ENCODE measurements at regions not wholly inside any gene's neighbourhood (a gene's known extent, or its start where the extent isn't known, plus 50 kb on each side); places are given as distances from the start of the nearest gene placed in this dataset.

GRCh38 chr5:168147568-168148360 is 143.7 kb upstream of the WWC1 start:
- no peak for DNase-seq (ENCODE audit: low read depth)
- H3K4me3 ChIP-seq (ENCODE audit: control insufficient read depth, low read depth, low read length), result no peak overlapping the region
- TF ChIP-seq, protein P1, sequence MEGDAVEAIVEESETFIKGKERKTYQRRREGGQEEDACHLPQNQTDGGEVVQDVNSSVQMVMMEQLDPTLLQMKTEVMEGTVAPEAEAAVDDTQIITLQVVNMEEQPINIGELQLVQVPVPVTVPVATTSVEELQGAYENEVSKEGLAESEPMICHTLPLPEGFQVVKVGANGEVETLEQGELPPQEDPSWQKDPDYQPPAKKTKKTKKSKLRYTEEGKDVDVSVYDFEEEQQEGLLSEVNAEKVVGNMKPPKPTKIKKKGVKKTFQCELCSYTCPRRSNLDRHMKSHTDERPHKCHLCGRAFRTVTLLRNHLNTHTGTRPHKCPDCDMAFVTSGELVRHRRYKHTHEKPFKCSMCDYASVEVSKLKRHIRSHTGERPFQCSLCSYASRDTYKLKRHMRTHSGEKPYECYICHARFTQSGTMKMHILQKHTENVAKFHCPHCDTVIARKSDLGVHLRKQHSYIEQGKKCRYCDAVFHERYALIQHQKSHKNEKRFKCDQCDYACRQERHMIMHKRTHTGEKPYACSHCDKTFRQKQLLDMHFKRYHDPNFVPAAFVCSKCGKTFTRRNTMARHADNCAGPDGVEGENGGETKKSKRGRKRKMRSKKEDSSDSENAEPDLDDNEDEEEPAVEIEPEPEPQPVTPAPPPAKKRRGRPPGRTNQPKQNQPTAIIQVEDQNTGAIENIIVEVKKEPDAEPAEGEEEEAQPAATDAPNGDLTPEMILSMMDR (conservative IDR thresholded peaks at IDR 0.05; ENCODE audit: control insufficient read depth, insufficient read depth, low read depth, low read length), result no peak

DNA sequence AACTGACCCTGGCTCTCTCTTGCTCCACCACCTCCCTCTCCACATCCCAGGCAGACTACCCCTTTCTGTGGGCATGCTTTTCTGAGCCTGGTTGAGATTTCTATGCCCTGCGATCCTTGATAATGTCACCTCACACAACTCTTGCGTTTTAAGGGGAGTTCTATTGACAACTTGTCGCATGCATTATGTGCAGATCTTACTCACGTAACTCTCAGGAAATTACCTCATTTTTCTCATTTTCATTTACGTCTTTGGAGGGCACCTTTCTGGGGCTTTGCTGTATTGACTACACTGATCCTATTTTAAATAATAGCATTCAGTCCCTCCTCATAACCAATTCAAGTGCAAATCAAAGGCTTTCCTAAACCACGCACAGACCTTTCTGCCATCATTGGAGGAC is 140.4 kb upstream of the WWC1 start:
- no peak for DNase-seq (ENCODE audit: low read depth)
- TF ChIP-seq, protein P1 (conservative IDR thresholded peaks at IDR 0.05; ENCODE audit: control insufficient read depth, insufficient read depth, low read depth, low read length), result no peak
- H3K4me3 ChIP-seq (ENCODE audit: control insufficient read depth, low read depth, low read length), result no peak overlapping the region

DNA sequence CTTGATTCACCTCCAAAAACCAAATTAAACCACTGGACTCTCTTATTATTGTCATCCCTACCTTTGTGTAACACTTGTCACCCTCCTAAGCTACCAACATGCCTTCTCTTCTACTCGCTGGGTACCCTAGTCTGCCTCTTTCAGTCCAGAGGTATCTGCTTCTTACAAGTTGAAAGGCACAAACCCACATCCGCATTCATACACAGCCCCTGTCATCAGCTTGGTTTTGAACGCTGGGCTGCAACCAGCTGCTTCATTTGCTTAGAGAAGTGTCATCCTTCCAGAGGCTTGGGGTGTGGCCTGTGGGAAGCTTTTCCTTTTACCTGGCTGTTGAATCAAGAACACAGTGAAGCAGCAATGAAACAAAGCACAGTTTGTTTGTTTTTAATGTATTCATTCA is 138.8 kb upstream of the WWC1 start:
- H3K4me3 ChIP-seq (ENCODE audit: control insufficient read depth, low read depth, low read length), result no peak overlapping the region
- DNase-seq (ENCODE audit: low read depth), result no peak
- TF ChIP-seq, protein P1 (conservative IDR thresholded peaks at IDR 0.05; ENCODE audit: control insufficient read depth, insufficient read depth, low read depth, low read length), result no peak

GRCh38 chr5:168153263-168153875 is 138.1 kb upstream of the WWC1 start:
- DNase-seq (ENCODE audit: low read depth), result no peak
- H3K4me3 ChIP-seq (ENCODE audit: control insufficient read depth, low read depth, low read length), result no peak overlapping the region
- TF ChIP-seq, protein P1 (conservative IDR thresholded peaks at IDR 0.05; ENCODE audit: control insufficient read depth, insufficient read depth, low read depth, low read length), result no peak

- TF ChIP-seq, protein P1 (conservative IDR thresholded peaks at IDR 0.05; ENCODE audit: control insufficient read depth, insufficient read depth, low read depth, low read length), result no peak
- H3K4me3 ChIP-seq (ENCODE audit: control insufficient read depth, low read depth, low read length), result no peak overlapping the region
- DNase-seq (ENCODE audit: low read depth), result no peak
Measured at GRCh38 chr5:168153876-168154270, 137.6 kb upstream of the WWC1 start.

GRCh38 chr5:168155585-168155984 is 135.9 kb upstream of the WWC1 start:
- TF ChIP-seq, protein P1 (conservative IDR thresholded peaks at IDR 0.05; ENCODE audit: control insufficient read depth, insufficient read depth, low read depth, low read length), result no peak
- H3K4me3 ChIP-seq (ENCODE audit: control insufficient read depth, low read depth, low read length), result no peak overlapping the region
- DNase-seq (ENCODE audit: low read depth), result no peak
